A673 (cell line): ENCODE measurements at regions not wholly inside any gene's neighbourhood (a gene's known extent, or its start where the extent isn't known, plus 50 kb on each side); places are given as distances from the start of the nearest gene placed in this dataset.

Experiments
- BruUV-seq: library from RNA; stranded (reverse); fragments of 400-500 nt; replicated peaks from 2 replicates; lab custom pipeline; 2021; lab: Mats Ljungman, UMichigan
- CTCF ChIA-PET: fragments of 300-600 bp; sonication (Branson Sonifier 250); formaldehyde crosslinking; loops from one replicate; lab custom pipeline; 2022; ENCODE audit warnings: antibody characterized with exemption; lab: Charles Lee
- POLR2A ChIA-PET: fragments of 300-600 bp; sonication (Branson Sonifier 250); formaldehyde crosslinking; loops from one replicate; lab custom pipeline; 2022; ENCODE audit warnings: antibody characterized with exemption; ENCODE audit not compliant: low non-redundant PET; lab: Charles Lee
- DNase-seq: peaks from one replicate; pipeline ENCODE4 v3.0.0-alpha.2; 2015; ENCODE audit warnings: low spot score
- H3K27ac ChIP-seq: fragments of 200-600 bp; sonication (generic); 2 replicates; pipeline ENCODE4 v1.5.1; 2016; ENCODE audit warnings: mixed run types, low read depth, mild to moderate bottlenecking, mixed read lengths, antibody characterized with exemption, low read length; ENCODE audit not compliant: poor library complexity, severe bottlenecking
- H3K27me3 ChIP-seq: fragments of 200-600 bp; sonication (generic); replicated peaks from 2 replicates; pipeline ENCODE4 v1.6.1; 2017; ENCODE audit warnings: mixed run types, low read depth, mild to moderate bottlenecking, mixed read lengths, antibody characterized with exemption, low read length; ENCODE audit not compliant: insufficient read depth, poor library complexity
- H3K36me3 ChIP-seq: fragments of 200-600 bp; sonication (generic); 2 replicates; pipeline ENCODE4 v1.6.1; 2016; ENCODE audit warnings: mixed run types, mild to moderate bottlenecking, mixed read lengths, antibody characterized with exemption, low read length; ENCODE audit not compliant: insufficient read depth, poor library complexity, severe bottlenecking
- H3K4me1 ChIP-seq: fragments of 200-600 bp; sonication (generic); 2 replicates; pipeline ENCODE4 v1.6.1; 2017; ENCODE audit warnings: mixed run types, mild to moderate bottlenecking, mixed read lengths, antibody characterized with exemption, low read length; ENCODE audit not compliant: insufficient read depth, poor library complexity, severe bottlenecking
- H3K4me3 ChIP-seq: fragments of 200-600 bp; sonication (generic); 2 replicates; pipeline ENCODE4 v1.5.1; 2016; ENCODE audit warnings: low read depth, mixed run types, mild to moderate bottlenecking, mixed read lengths, low read length; ENCODE audit not compliant: poor library complexity, severe bottlenecking
- H3K9me3 ChIP-seq: fragments of 200-600 bp; sonication (generic); 2 replicates; pipeline ENCODE4 v1.6.1; 2016; ENCODE audit warnings: mixed run types, low read depth, mild to moderate bottlenecking, mixed read lengths, antibody characterized with exemption, low read length; ENCODE audit not compliant: poor library complexity, severe bottlenecking
- CTCF ChIP-seq: fragments of 300-800, 200-600 bp; sonication (generic); conservative IDR thresholded peaks from 2 replicates; pipeline ENCODE4 v1.5.1; 2017; ENCODE audit warnings: low read depth, mild to moderate bottlenecking, antibody characterized with exemption, low read length, moderate library complexity, mixed read lengths
- EZH2 ChIP-seq: fragments of 200-600 bp; sonication (generic); IDR thresholded peaks from 2 replicates; pipeline ENCODE4 v1.6.1; 2017; ENCODE audit warnings: borderline replicate concordance, low read depth, mild to moderate bottlenecking, mixed read lengths, antibody characterized with exemption, low read length; ENCODE audit not compliant: poor library complexity, severe bottlenecking
- intact Hi-C: fragments of 100-400 bp; cut with micrococcal nuclease; formaldehyde crosslinking; loops from one replicate; pipeline ENCODE4 v1.10.0; 2022; ENCODE audit not compliant: unreplicated experiment

DNA sequence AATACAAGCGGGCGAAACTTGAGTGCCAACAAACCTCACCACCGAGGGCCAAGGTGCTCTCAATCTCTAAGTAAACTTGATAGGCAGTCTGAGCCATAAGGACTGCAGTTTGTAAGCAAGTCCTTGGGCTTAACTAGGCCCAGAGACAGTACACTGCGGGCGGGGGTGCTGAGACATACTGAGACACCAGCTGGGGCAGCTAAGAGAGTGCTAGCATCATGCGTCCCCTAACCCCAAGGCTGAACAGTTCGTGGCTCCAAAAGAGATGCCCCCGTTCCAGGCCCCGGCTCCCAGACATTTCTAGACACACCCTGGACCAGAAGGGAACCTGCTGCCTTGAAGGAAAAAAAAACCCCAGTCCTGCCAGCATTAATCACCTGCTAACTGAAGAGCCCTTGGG is 126.8 kb upstream of the PRDX4 start:
- intact Hi-C loops, result no loop called here
- POLR2A ChIA-PET, result no interaction called here
- DNase-seq, result no peak

GRCh38 chrX:23548164-23548563 is 119.1 kb upstream of the PRDX4 start:
- no peak for TF ChIP-seq CTCF
- peak; percentile 68 for DNase-seq
- Histone ChIP-seq H3K27ac (no peak overlapping the region), H3K4me3 (no peak overlapping the region), H3K36me3 (no peaks in the 10 kb centered on the region), H3K4me1 (no peaks in the 10 kb centered on the region), H3K27me3 (no peaks in the 10 kb centered on the region), H3K9me3 (no peaks in the 10 kb centered on the region)
- ChIA-PET CTCF (no interaction called here), POLR2A (no interaction called here)
- no TSS peak for BruUV-seq
- intact Hi-C loops, result loop anchor here (5.0 kb wide), 1 partner anchor 141 kb away; no protein-coding TSS in a partner anchor

More for the DNA sequence above, 126.8 kb upstream of the PRDX4 start:
- Histone ChIP-seq H3K9me3 (no peaks in the 10 kb centered on the region), H3K4me3 (no peak overlapping the region), H3K27ac (no peak overlapping the region), H3K27me3 (no peaks in the 10 kb centered on the region), H3K36me3 (no peaks in the 10 kb centered on the region), H3K4me1 (no peaks in the 10 kb centered on the region)
- BruUV-seq, result no TSS peak
- TF ChIP-seq EZH2 (no peak), CTCF (no peak)
- CTCF ChIA-PET, result no interaction called here

- H3K36me3 ChIP-seq, result no peaks in the 10 kb centered on the region
- POLR2A ChIA-PET, result no interaction called here
- no peak overlapping the region for H3K27ac ChIP-seq
- H3K4me3 ChIP-seq, result no peak overlapping the region
- intact Hi-C loops, result loop anchor here (10.0 kb wide), 1 partner anchor 1418 kb away; no protein-coding TSS in a partner anchor
- no peaks in the 10 kb centered on the region for H3K4me1 ChIP-seq
- no peaks in the 10 kb centered on the region for H3K27me3 ChIP-seq
- no peaks in the 10 kb centered on the region for H3K9me3 ChIP-seq
- TF ChIP-seq EZH2 (no peak), CTCF (no peak)
- CTCF ChIA-PET, result no interaction called here
- no TSS peak for BruUV-seq
- no peak for DNase-seq
Observed at GRCh38 chrX:23552303-23552702, 115.0 kb upstream of the PRDX4 start.
